Lung (tissue), 11 donors: ENCODE measurements at regions not wholly inside any gene's neighbourhood (a gene's known extent, or its start where the extent isn't known, plus 50 kb on each side); places are given as distances from the start of the nearest gene placed in this dataset.

ENCODE experiments used
- ATAC-seq: fragments of 200-7000 bp; cut with Tn5 transposase; one replicate; pipeline ENCODE4 v1.9.1; 2020; ENCODE audit warnings: moderate number of reproducible peaks; ENCODE audit not compliant: insufficient read depth, low FRiP score
- DNase-seq, 3 donors: peaks; one replicate each; pipeline ENCODE4 v3.0.0-alpha.2; 2013 to 2017
- H3K27ac ChIP-seq, 2 donors: one replicate each; pipeline ENCODE4 v1.5.1; 2013; ENCODE audit warnings: mild to moderate bottlenecking in 2 of 2, moderate library complexity in 2 of 2, control low read depth in 1 of 2, inconsistent platforms in 1 of 2, low read depth in 1 of 2, low read length in 1 of 2
- H3K27me3 ChIP-seq, 3 donors: one replicate each; pipeline ENCODE4 v1.5.1; 2013; ENCODE audit warnings: low read length in 2 of 3; ENCODE audit not compliant: control insufficient read depth in 3 of 3, insufficient read depth in 3 of 3
- H3K36me3 ChIP-seq, 4 donors: one replicate each; pipeline ENCODE4 v1.5.1; 2013; ENCODE audit warnings: low read length in 4 of 4, mild to moderate bottlenecking in 1 of 4, moderate library complexity in 1 of 4; ENCODE audit not compliant: control insufficient read depth in 4 of 4, insufficient read depth in 4 of 4
- H3K4me1 ChIP-seq, 5 donors: one replicate each; pipeline ENCODE4 v1.5.1; 2013; ENCODE audit warnings: low read length in 5 of 5, mild to moderate bottlenecking in 2 of 5, moderate library complexity in 1 of 5; ENCODE audit not compliant: control insufficient read depth in 5 of 5, insufficient read depth in 5 of 5
- H3K4me3 ChIP-seq: one replicate; pipeline ENCODE4 v1.5.1; 2013; ENCODE audit warnings: mild to moderate bottlenecking, control low read depth, moderate library complexity
- H3K9ac ChIP-seq, 2 donors: one replicate each; pipeline ENCODE4 v1.5.1; 2013; ENCODE audit warnings: low read length in 2 of 2, control low read depth in 1 of 2; ENCODE audit not compliant: insufficient read depth in 1 of 2
- H3K9me3 ChIP-seq, 4 donors: one replicate each; pipeline ENCODE4 v1.5.1; 2013; ENCODE audit warnings: low read length in 3 of 4, mild to moderate bottlenecking in 1 of 4, moderate library complexity in 1 of 4; ENCODE audit not compliant: control insufficient read depth in 4 of 4, insufficient read depth in 3 of 4
- CTCF ChIP-seq: IDR thresholded peaks from 2 replicates; pipeline ENCODE4 v1.5.1; 2012; ENCODE audit warnings: mild to moderate bottlenecking; ENCODE audit errors: control extremely low read depth, extremely low read depth
- WGBS, 2 donors: extraction: QIAGEN DNeasy Blood & Tissue Kit; methylation state at CpG; one replicate each; pipeline ENCODE4 v1.1.7; 2013; 5-methylcytosine and 5-hydroxymethylcytosine counted together
- donor health status: control.
- donor health status: control.
- donor health status: Bipolar disorder and iron deficiency.
- donor health status: healthy.
- donor health status: DM: yes; HTN: yes; CAD: no.

- 74 to 84% methylated on average over 2 of the region's 2 CpGs for WGBS, 2 donors
- H3K9me3 ChIP-seq: no peaks in the 10 kb centered on the region
- H3K36me3 ChIP-seq: no peaks in the 10 kb centered on the region
- no peak overlapping the region for H3K9ac ChIP-seq
- no peaks in the 10 kb centered on the region for H3K27me3 ChIP-seq
- no peak overlapping the region for H3K27ac ChIP-seq
- no peak for ATAC-seq
- H3K4me3 ChIP-seq: no peak overlapping the region
- no peak for DNase-seq
- no peak for TF ChIP-seq CTCF
- H3K4me1 ChIP-seq: no peaks in the 10 kb centered on the region
Measured at GRCh38 chr5:96140496-96140895, 178.8 kb upstream of the ELL2 start.

GRCh38 chr5:96140084-96140483 lies 178.4 kb upstream of the ELL2 start:
- H3K27ac ChIP-seq: no peak overlapping the region
- no peaks in the 10 kb centered on the region for H3K36me3 ChIP-seq
- H3K9ac ChIP-seq: no peak overlapping the region
- H3K4me1 ChIP-seq: no peaks in the 10 kb centered on the region
- H3K4me3 ChIP-seq: no peak overlapping the region
- H3K27me3 ChIP-seq: no peaks in the 10 kb centered on the region
- ATAC-seq (no peak), DNase-seq (no peak)
- WGBS, 2 donors: 54 to 59% methylated on average over 1 of the region's 1 CpG
- no peak for TF ChIP-seq CTCF
- no peaks in the 10 kb centered on the region for H3K9me3 ChIP-seq

DNA sequence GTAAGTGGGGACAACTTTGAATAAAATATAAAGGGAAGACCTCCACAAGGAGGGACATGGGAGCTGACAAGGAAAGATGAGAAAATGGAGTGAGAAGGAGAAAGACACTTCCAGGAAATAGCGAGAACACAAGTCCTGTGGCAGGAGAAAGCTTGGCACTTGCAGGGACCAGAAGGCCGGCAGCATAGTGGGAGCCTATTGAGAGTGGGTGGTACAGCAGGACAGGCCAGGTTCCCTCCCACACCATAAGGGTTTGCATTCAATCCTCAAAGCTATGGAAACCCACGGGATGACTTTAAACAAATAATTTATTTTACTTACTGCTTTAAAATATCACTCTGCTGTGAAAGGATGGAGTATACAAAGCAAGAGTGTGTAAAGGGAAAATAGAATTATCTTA lies 173.2 kb upstream of the ELL2 start:
- DNase-seq (no peak), ATAC-seq (no peak)
- no peaks in the 10 kb centered on the region for H3K9me3 ChIP-seq
- TF ChIP-seq CTCF: no peak
- peaks cover 0 to 2% (median 0%) of the 10 kb centered on the region in 5 donors for H3K4me1 ChIP-seq
- H3K9ac ChIP-seq: no peak overlapping the region
- 90 to 91% methylated on average over 3 of the region's 3 CpGs for WGBS, 2 donors
- H3K36me3 ChIP-seq: no peaks in the 10 kb centered on the region
- no peaks in the 10 kb centered on the region for H3K27me3 ChIP-seq
- no peak overlapping the region for H3K4me3 ChIP-seq
- H3K27ac ChIP-seq: no peak overlapping the region

DNA sequence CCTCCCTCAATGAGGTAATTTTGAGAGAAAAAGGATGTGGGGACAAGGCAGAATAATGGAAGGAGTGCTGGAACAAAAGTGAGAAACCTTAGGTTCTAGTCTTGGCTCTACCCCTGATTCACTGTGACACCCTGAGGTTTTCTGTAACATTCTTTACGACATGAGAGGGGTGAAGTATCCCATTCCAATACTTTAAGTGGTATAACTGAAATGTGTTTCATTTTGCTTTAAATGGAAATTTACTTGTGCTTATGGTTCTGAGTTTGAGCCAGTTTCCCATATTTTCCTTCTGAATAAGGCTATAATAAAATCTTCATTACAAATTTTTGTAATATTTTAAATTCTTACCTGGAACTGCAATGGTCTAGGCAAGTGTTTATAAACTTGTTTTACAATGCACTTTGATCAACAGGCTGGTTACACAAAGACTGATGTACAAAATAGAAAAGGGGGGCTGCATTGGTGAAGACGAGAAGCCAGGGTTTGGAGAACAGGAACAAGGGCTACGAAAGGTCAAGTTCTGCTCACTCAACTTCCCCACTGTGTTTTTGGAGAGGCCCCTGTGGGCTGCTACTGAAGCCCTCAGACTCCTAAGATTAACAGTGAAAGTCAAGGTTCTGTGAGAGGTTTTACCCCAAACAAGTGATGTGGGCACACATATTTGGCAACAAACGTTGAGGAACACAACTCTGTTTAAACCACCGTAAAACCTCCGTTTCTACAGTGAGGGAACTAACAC lies 171.9 kb upstream of the ELL2 start:
- H3K9me3 ChIP-seq: no peaks in the 10 kb centered on the region
- H3K4me3 ChIP-seq: no peak overlapping the region
- H3K27me3 ChIP-seq: no peaks in the 10 kb centered on the region
- no peaks in the 10 kb centered on the region for H3K36me3 ChIP-seq
- no peak for TF ChIP-seq CTCF
- ATAC-seq (no peak), DNase-seq (no peak)
- H3K9ac ChIP-seq: no peak overlapping the region
- peaks cover 0 to 2% (median 0%) of the 10 kb centered on the region in 5 donors for H3K4me1 ChIP-seq
- H3K27ac ChIP-seq: no peak overlapping the region
- 60 to 63% methylated on average over 6 of the region's 6 CpGs for WGBS, 2 donors
